Parathyroid adenoma (tissue), 2 donors: ENCODE measurements at regions not wholly inside any gene's neighbourhood (a gene's known extent, or its start where the extent isn't known, plus 50 kb on each side); places are given as distances from the start of the nearest gene placed in this dataset.

Source experiments
- H2AFZ ChIP-seq: fragments of 300-600 bp; sonication (generic); one replicate; pipeline ENCODE4 v1.7.0; 2017; ENCODE audit warnings: antibody characterized with exemption, mild to moderate bottlenecking
- H3K27ac ChIP-seq: fragments of 300-600 bp; sonication (generic); one replicate; pipeline ENCODE4 v1.7.0; 2017
- H3K27me3 ChIP-seq: fragments of 300-600 bp; sonication (generic); one replicate; pipeline ENCODE4 v1.7.0; 2017; ENCODE audit warnings: low read length; ENCODE audit not compliant: control insufficient read depth, insufficient read depth
- H3K36me3 ChIP-seq: fragments of 300-600 bp; sonication (generic); one replicate; pipeline ENCODE4 v1.7.0; 2017; ENCODE audit warnings: low read length; ENCODE audit not compliant: control insufficient read depth, insufficient read depth
- H3K4me1 ChIP-seq: fragments of 300-600 bp; sonication (generic); one replicate; pipeline ENCODE4 v1.7.0; 2017; ENCODE audit warnings: control low read depth
- H3K4me2 ChIP-seq: fragments of 300-600 bp; sonication (generic); one replicate; pipeline ENCODE4 v1.7.0; 2017; ENCODE audit warnings: low read length
- H3K4me3 ChIP-seq: fragments of 300-600 bp; sonication (generic); one replicate; pipeline ENCODE4 v1.7.0; 2017; ENCODE audit warnings: low read depth, low read length
- H3K79me2 ChIP-seq: fragments of 300-600 bp; sonication (generic); one replicate; pipeline ENCODE4 v1.7.0; 2017; ENCODE audit warnings: control low read depth
- H3K9ac ChIP-seq: fragments of 300-600 bp; sonication (generic); one replicate; pipeline ENCODE4 v1.7.0; 2017; ENCODE audit warnings: mild to moderate bottlenecking
- H3K9me3 ChIP-seq: fragments of 300-600 bp; sonication (generic); one replicate; pipeline ENCODE4 v1.7.0; 2017; ENCODE audit warnings: low read length; ENCODE audit not compliant: control insufficient read depth
- CTCF ChIP-seq: fragments of 300-600 bp; sonication (generic); IDR thresholded peaks from one replicate; pipeline ENCODE4 v1.7.0; 2017; ENCODE audit warnings: antibody characterized with exemption, mild to moderate bottlenecking
- donor health status: primary hyperparathyroidism.

DNA sequence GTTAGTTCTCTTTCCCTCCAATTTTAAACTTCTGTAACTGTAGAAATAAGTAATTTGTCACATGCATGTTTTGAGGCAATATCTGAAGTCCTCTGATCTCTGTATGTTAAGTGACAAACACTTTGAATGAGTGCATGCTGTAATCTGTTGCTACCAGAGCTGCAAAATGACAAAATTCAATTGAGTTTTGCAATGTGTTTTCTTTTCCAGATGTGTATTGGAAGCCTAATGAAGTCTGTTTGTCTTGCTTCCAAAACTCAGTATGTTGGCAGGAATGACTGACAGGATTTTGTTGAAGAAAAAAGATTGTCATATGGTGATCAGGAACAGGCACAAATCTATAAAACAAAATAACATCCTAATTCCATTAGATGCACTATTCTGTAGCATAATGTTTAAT lies 561.6 kb upstream of the CDH8 start:
- H3K27ac ChIP-seq = no peak overlapping the region
- no peak for TF ChIP-seq CTCF
- no peaks in the 10 kb centered on the region for H3K79me2 ChIP-seq
- no peaks in the 10 kb centered on the region for H3K27me3 ChIP-seq
- H3K9ac ChIP-seq = no peak overlapping the region
- H3K4me3 ChIP-seq = no peak overlapping the region
- no peaks in the 10 kb centered on the region for H3K4me1 ChIP-seq
- no peaks in the 10 kb centered on the region for H3K36me3 ChIP-seq
- no peak overlapping the region for H2AFZ ChIP-seq
- H3K4me2 ChIP-seq = no peak overlapping the region
- no peaks in the 10 kb centered on the region for H3K9me3 ChIP-seq

GRCh38 chr16:62596584-62596983 lies 560.3 kb upstream of the CDH8 start:
- Histone ChIP-seq H2AFZ (no peak overlapping the region), H3K79me2 (no peaks in the 10 kb centered on the region), H3K4me3 (no peak overlapping the region), H3K36me3 (no peaks in the 10 kb centered on the region), H3K4me1 (no peaks in the 10 kb centered on the region), H3K9ac (no peak overlapping the region), H3K27me3 (no peaks in the 10 kb centered on the region), H3K27ac (no peak overlapping the region), H3K9me3 (no peaks in the 10 kb centered on the region), H3K4me2 (no peak overlapping the region)
- TF ChIP-seq CTCF = no peak

DNA sequence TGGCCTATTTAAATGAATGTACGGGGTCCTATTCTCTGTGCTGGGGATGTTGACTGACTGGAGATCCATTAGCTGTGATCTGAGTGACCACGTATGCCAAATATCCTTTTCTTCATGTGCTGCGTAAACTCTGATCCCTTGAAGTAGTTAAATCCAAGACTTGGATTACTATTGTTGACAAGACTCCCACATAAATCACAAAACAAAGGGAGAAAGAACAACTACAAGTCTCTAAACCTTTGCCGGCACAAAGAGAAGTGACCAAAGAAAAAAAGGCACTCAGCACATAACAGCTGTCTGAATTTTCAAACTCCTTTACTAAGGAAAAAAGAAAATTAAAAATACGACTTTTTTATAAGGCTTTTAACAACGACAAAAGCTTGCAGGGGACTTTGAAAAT lies 559.9 kb upstream of the CDH8 start:
- Histone ChIP-seq H3K27ac (no peak overlapping the region), H3K4me3 (no peak overlapping the region), H3K79me2 (no peaks in the 10 kb centered on the region), H3K36me3 (no peaks in the 10 kb centered on the region), H3K9ac (no peak overlapping the region), H3K4me1 (no peaks in the 10 kb centered on the region), H3K4me2 (no peak overlapping the region), H2AFZ (no peak overlapping the region), H3K27me3 (no peaks in the 10 kb centered on the region), H3K9me3 (no peaks in the 10 kb centered on the region)
- no peak for TF ChIP-seq CTCF

DNA sequence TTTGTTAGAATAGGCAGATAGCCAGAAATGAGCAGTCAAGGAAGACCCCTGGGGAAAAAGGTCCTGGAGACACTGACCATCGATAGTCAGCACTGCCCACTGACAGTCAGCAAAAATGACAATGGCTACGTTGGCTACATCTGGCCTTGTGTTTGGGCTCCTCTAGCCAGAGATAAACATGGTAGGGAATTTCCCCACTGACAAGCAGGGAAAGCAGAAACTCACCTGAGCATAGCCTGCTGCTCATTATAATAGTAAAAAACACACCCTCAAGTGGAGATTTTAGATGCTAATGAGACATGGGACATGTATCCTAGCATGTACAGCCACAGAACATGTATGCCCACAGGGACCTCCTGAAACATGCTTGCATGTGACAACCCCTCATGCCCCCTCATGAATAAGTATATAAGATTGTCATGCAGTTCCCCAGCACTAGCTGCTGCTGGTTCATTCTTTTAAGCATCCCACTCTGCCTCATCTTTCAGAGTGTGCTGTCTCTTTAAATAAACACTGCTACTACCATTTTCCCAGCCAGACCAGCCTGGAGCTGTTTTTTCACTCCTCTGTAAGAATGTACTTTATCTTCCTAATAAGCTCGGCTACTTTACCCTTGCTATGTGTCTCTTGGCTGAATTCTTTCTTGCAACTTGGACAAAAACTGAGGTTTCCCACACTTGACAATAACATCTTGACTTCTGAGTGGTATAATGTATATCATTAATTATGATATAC lies 550.1 kb upstream of the CDH8 start:
- H3K9me3 ChIP-seq = no peaks in the 10 kb centered on the region
- no peaks in the 10 kb centered on the region for H3K4me1 ChIP-seq
- no peaks in the 10 kb centered on the region for H3K27me3 ChIP-seq
- H3K4me2 ChIP-seq = no peak overlapping the region
- no peak overlapping the region for H3K27ac ChIP-seq
- no peaks in the 10 kb centered on the region for H3K79me2 ChIP-seq
- no peak for TF ChIP-seq CTCF
- H2AFZ ChIP-seq = no peak overlapping the region
- no peaks in the 10 kb centered on the region for H3K36me3 ChIP-seq
- no peak overlapping the region for H3K9ac ChIP-seq
- H3K4me3 ChIP-seq = no peak overlapping the region

DNA sequence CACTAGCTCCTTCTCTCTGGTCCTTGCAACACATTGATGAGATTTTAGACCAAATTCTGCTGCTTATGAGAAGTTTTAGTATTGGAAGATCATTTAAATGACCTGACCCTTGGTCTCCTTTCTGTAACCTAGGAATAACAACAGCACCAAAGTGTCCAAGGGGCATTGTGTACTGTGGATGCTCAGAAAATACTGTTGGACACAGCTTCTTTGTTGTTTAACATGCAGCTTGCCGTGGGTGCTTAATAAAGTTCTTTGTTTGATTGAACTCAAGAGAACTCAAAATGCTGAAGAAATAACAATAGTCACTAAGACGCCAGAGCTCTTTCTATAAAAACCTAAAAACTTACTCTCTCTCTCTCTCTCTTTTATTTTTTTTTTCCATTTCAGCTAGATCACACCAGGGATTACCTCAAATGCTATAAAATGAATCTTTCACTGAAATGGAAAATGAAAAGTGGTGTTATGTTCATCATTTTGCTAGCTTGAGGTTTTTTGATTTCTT lies 548.9 kb upstream of the CDH8 start:
- no peaks in the 10 kb centered on the region for H3K36me3 ChIP-seq
- H3K9me3 ChIP-seq = no peaks in the 10 kb centered on the region
- H3K4me1 ChIP-seq = no peaks in the 10 kb centered on the region
- H3K27me3 ChIP-seq = no peaks in the 10 kb centered on the region
- no peaks in the 10 kb centered on the region for H3K79me2 ChIP-seq
- no peak overlapping the region for H2AFZ ChIP-seq
- no peak overlapping the region for H3K4me3 ChIP-seq
- no peak overlapping the region for H3K27ac ChIP-seq
- no peak overlapping the region for H3K4me2 ChIP-seq
- TF ChIP-seq CTCF = no peak
- no peak overlapping the region for H3K9ac ChIP-seq
